NB4 (cell line): ENCODE measurements at regions not wholly inside any gene's neighbourhood (a gene's known extent, or its start where the extent isn't known, plus 50 kb on each side); places are given as distances from the start of the nearest gene placed in this dataset.

Experiments
- MYC ChIP-seq: IDR thresholded peaks from 2 replicates; pipeline ENCODE4 v1.6.1; 2011; ENCODE audit warnings: low read depth, low read length
- POLR2A ChIP-seq: IDR thresholded peaks from 2 replicates; pipeline ENCODE4 v1.6.1; 2011; ENCODE audit warnings: mild to moderate bottlenecking; ENCODE audit not compliant: insufficient read length; ENCODE audit errors: extremely low read depth
- TF ChIP-seq, protein P1 (sequence below): IDR thresholded peaks from one replicate; pipeline ENCODE4 v1.5.1; 2012; ENCODE audit warnings: low read depth, low read length
- TF ChIP-seq, protein P2 (sequence below): IDR thresholded peaks from 2 replicates; pipeline ENCODE4 v1.6.1; 2011; ENCODE audit warnings: low read depth, low read length

DNA sequence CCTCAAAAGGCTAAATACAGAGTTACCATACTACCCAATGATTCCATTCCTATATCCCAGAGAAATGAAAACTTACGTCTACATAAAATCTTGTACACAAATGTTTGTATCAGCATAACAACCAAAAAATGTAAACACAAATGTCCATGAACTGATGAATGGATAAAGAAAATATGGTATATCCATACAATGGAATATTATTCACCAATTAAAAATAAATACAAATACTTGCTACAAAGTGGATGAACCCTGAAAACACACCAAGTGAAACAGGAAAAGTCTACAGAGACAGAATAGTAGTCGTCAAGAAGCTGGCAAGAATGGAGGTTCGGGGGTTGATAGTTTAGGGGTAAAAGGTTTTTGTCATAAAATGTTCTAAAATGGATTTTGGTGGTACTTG lies 54.0 kb upstream of the ANKRD28 start:
- no peak for TF ChIP-seq POLR2A
- TF ChIP-seq, protein P1, sequence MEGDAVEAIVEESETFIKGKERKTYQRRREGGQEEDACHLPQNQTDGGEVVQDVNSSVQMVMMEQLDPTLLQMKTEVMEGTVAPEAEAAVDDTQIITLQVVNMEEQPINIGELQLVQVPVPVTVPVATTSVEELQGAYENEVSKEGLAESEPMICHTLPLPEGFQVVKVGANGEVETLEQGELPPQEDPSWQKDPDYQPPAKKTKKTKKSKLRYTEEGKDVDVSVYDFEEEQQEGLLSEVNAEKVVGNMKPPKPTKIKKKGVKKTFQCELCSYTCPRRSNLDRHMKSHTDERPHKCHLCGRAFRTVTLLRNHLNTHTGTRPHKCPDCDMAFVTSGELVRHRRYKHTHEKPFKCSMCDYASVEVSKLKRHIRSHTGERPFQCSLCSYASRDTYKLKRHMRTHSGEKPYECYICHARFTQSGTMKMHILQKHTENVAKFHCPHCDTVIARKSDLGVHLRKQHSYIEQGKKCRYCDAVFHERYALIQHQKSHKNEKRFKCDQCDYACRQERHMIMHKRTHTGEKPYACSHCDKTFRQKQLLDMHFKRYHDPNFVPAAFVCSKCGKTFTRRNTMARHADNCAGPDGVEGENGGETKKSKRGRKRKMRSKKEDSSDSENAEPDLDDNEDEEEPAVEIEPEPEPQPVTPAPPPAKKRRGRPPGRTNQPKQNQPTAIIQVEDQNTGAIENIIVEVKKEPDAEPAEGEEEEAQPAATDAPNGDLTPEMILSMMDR = no peak
- no peak for TF ChIP-seq MYC
- TF ChIP-seq, protein P2, sequence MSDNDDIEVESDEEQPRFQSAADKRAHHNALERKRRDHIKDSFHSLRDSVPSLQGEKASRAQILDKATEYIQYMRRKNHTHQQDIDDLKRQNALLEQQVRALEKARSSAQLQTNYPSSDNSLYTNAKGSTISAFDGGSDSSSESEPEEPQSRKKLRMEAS = no peak
